ENCODE measurements at regions not wholly inside any gene's neighbourhood (a gene's known extent, or its start where the extent isn't known, plus 50 kb on each side); places are given as distances from the start of the nearest gene placed in this dataset.

DNA sequence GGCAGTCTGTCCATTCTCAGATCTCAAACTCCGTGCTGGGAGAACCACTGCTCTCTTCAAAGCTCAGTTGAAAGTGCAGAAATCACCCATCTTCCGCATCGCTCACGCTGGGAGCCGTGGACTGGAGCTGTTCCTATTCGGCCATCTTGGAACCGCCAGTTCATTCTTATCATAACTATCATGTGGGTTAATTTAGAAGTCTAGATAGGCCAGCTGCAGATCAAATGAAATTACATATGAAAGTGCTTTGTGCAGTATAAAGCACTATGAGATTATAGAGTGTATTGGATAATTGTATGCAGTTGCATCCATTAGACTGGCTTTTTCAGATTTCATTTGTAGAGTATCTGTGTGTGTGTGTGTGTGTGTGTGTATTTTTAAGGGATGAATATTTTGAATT is 57.8 kb downstream of the PRORP start:
- TF ChIP-seq, protein P1, sequence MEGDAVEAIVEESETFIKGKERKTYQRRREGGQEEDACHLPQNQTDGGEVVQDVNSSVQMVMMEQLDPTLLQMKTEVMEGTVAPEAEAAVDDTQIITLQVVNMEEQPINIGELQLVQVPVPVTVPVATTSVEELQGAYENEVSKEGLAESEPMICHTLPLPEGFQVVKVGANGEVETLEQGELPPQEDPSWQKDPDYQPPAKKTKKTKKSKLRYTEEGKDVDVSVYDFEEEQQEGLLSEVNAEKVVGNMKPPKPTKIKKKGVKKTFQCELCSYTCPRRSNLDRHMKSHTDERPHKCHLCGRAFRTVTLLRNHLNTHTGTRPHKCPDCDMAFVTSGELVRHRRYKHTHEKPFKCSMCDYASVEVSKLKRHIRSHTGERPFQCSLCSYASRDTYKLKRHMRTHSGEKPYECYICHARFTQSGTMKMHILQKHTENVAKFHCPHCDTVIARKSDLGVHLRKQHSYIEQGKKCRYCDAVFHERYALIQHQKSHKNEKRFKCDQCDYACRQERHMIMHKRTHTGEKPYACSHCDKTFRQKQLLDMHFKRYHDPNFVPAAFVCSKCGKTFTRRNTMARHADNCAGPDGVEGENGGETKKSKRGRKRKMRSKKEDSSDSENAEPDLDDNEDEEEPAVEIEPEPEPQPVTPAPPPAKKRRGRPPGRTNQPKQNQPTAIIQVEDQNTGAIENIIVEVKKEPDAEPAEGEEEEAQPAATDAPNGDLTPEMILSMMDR (IDR thresholded peaks at IDR 0.05; ENCODE audit: insufficient read depth, low read length): no peak
- TF ChIP-seq POLR2AphosphoS5 (IDR thresholded peaks at IDR 0.05; ENCODE audit: low read depth) (no peak), GABPA (IDR thresholded peaks at IDR 0.05; ENCODE audit: low read depth) (no peak)
- TF ChIP-seq, protein P2, sequence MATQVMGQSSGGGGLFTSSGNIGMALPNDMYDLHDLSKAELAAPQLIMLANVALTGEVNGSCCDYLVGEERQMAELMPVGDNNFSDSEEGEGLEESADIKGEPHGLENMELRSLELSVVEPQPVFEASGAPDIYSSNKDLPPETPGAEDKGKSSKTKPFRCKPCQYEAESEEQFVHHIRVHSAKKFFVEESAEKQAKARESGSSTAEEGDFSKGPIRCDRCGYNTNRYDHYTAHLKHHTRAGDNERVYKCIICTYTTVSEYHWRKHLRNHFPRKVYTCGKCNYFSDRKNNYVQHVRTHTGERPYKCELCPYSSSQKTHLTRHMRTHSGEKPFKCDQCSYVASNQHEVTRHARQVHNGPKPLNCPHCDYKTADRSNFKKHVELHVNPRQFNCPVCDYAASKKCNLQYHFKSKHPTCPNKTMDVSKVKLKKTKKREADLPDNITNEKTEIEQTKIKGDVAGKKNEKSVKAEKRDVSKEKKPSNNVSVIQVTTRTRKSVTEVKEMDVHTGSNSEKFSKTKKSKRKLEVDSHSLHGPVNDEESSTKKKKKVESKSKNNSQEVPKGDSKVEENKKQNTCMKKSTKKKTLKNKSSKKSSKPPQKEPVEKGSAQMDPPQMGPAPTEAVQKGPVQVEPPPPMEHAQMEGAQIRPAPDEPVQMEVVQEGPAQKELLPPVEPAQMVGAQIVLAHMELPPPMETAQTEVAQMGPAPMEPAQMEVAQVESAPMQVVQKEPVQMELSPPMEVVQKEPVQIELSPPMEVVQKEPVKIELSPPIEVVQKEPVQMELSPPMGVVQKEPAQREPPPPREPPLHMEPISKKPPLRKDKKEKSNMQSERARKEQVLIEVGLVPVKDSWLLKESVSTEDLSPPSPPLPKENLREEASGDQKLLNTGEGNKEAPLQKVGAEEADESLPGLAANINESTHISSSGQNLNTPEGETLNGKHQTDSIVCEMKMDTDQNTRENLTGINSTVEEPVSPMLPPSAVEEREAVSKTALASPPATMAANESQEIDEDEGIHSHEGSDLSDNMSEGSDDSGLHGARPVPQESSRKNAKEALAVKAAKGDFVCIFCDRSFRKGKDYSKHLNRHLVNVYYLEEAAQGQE (IDR thresholded peaks at IDR 0.05; ENCODE audit: insufficient replicate concordance, low read depth): no peak

All from HL-60 (cell line).